CD4-positive, alpha-beta T cell (primary cell): ENCODE measurements at regions not wholly inside any gene's neighbourhood (a gene's known extent, or its start where the extent isn't known, plus 50 kb on each side); places are given as distances from the start of the nearest gene placed in this dataset.
A peak's percentile ranks its signal among the peaks of the same experiment; 100 is the strongest.

ENCODE experiments used
- ATAC-seq: fragments of 200-7000 bp; cut with Tn5 transposase; one replicate; pipeline ENCODE4 v1.10.0; 2022; ENCODE audit warnings: mild to moderate bottlenecking; ENCODE audit not compliant: poor library complexity
- CTCF ChIA-PET: fragments of 350-600 bp; sonication (Branson Sonifier 250); formaldehyde crosslinking; loops from one replicate; lab custom pipeline; 2021; ENCODE audit warnings: antibody characterized with exemption, inconsistent platforms; lab: Charles Lee
- POLR2A ChIA-PET: fragments of 350-600 bp; sonication (Branson Sonifier 250); formaldehyde crosslinking; loops from one replicate; lab custom pipeline; 2021; ENCODE audit warnings: antibody characterized with exemption, inconsistent platforms; lab: Charles Lee
- DNase-seq, 14 experiments: peaks; one replicate each; pipeline ENCODE4 v3.0.0-alpha.2; 2013 to 2020; ENCODE audit warnings: mixed read lengths in 2 of 14
- H3K27ac ChIP-seq, 2 donors: one replicate each; pipeline versions ENCODE4 v1.5.1 to v1.7.0; 2013; ENCODE audit warnings: low read length in 2 of 2, low read depth in 1 of 2, mild to moderate bottlenecking in 1 of 2
- H3K27me3 ChIP-seq, 2 experiments: 1 replicate in 1 of 2; 2 replicates in 1 of 2; pipeline versions ENCODE4 v1.6.1 to v1.7.0; 2013; ENCODE audit warnings: low read length in 2 of 2, control low read depth in 1 of 2, mild to moderate bottlenecking in 1 of 2, moderate library complexity in 1 of 2; ENCODE audit not compliant: insufficient read depth in 2 of 2, control insufficient read depth in 1 of 2
- H3K36me3 ChIP-seq: one replicate; pipeline ENCODE4 v1.6.1; 2013; ENCODE audit warnings: low read length, control low read depth; ENCODE audit not compliant: insufficient read depth
- H3K4me1 ChIP-seq: one replicate; pipeline ENCODE4 v1.6.1; 2013; ENCODE audit warnings: low read length, control low read depth; ENCODE audit not compliant: insufficient read depth
- H3K4me3 ChIP-seq: one replicate; pipeline ENCODE4 v1.5.1; 2013; ENCODE audit warnings: mild to moderate bottlenecking, low read length, moderate library complexity
- H3K9me3 ChIP-seq, 2 experiments: 1 replicate in 1 of 2; 2 replicates in 1 of 2; pipeline versions ENCODE4 v1.6.1 to v1.7.0; 2013; ENCODE audit warnings: low read length in 2 of 2, mild to moderate bottlenecking in 2 of 2, control low read depth in 1 of 2, moderate library complexity in 1 of 2; ENCODE audit not compliant: control insufficient read depth in 1 of 2, insufficient read depth in 1 of 2
- H3K27ac Mint-ChIP-seq: one replicate; pipeline ENCODE4 v1.8.0; 2020; ENCODE audit warnings: mixed read lengths
- H3K27me3 Mint-ChIP-seq: one replicate; pipeline ENCODE4 v1.8.0; 2021; ENCODE audit warnings: mixed read lengths
- H3K36me3 Mint-ChIP-seq: one replicate; pipeline ENCODE4 v1.8.0; 2021; ENCODE audit warnings: low read depth, mixed read lengths
- H3K4me1 Mint-ChIP-seq: one replicate; pipeline ENCODE4 v1.8.0; 2021; ENCODE audit warnings: low read depth, mixed read lengths
- H3K4me3 Mint-ChIP-seq: one replicate; pipeline ENCODE4 v1.8.0; 2020; ENCODE audit warnings: mild to moderate bottlenecking, mixed read lengths
- H3K9me3 Mint-ChIP-seq: one replicate; pipeline ENCODE4 v1.8.0; 2020; ENCODE audit warnings: mixed read lengths
- intact Hi-C, 2 experiments: fragments of 100-400 bp; cut with DNase I in 1 of 2; cut with micrococcal nuclease in 1 of 2; formaldehyde crosslinking; loops; one replicate each; pipeline versions ENCODE4 v1.15.1 to v1.9.0; 2023 to 2025; cut with DNase I, micrococcal nuclease
- TF ChIP-seq, protein P1 (sequence below): fragments of 200-600 bp; IDR thresholded peaks from one replicate; pipeline ENCODE4 v1.8.0; 2022; ENCODE audit warnings: antibody characterized with exemption, mild to moderate bottlenecking

DNA sequence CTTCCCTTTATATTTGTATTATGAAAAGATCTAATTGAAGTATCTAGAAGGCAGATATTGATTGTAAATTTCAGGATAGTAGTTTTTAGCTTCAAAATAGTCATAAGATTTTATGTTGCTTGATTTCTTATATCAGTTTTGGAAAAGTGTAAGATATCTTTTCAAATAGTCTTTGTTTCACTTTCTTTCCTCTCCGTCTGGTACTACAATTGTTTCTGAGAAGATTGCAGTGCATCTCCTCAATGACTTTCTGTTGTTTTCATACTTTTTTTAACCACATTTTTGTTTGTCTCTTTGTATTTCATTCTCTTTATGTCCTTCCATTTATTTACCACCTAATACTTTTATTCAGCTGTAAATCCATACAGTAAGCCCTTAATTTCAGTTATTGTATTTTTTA lies 964.6 kb upstream of the B3GALT2 start:
- intact Hi-C loops: no loop called here
- Histone ChIP-seq H3K4me3 (peak overlapping the region; percentile 35), H3K36me3 (no peaks in the 10 kb centered on the region), H3K27me3 (no peaks in the 10 kb centered on the region), H3K27ac (no peak overlapping the region), H3K9me3 (no peaks in the 10 kb centered on the region), H3K4me1 (no peaks in the 10 kb centered on the region)
- ATAC-seq: no peak
- ChIA-PET POLR2A (interaction anchor here (1.1 kb wide), 1 partner anchor 21 kb away, joined by 4 read pairs; no protein-coding TSS in a partner anchor), CTCF (interaction anchor here (0.7 kb wide), 2 partner anchors 877 to 1032 kb away, joined by 3 to 4 read pairs; no protein-coding TSS in a partner anchor)
- Mint-ChIP-seq H3K4me3 (peak overlapping the region; percentile 39), H3K27ac (no peak overlapping the region), H3K27me3 (no peaks in the 10 kb centered on the region), H3K9me3 (no peaks in the 10 kb centered on the region), H3K36me3 (no peaks in the 10 kb centered on the region), H3K4me1 (peaks cover 16% of the 10 kb centered on the region)
- DNase-seq: peak in 1 of 14 experiments; percentile 5
- TF ChIP-seq, protein P1, sequence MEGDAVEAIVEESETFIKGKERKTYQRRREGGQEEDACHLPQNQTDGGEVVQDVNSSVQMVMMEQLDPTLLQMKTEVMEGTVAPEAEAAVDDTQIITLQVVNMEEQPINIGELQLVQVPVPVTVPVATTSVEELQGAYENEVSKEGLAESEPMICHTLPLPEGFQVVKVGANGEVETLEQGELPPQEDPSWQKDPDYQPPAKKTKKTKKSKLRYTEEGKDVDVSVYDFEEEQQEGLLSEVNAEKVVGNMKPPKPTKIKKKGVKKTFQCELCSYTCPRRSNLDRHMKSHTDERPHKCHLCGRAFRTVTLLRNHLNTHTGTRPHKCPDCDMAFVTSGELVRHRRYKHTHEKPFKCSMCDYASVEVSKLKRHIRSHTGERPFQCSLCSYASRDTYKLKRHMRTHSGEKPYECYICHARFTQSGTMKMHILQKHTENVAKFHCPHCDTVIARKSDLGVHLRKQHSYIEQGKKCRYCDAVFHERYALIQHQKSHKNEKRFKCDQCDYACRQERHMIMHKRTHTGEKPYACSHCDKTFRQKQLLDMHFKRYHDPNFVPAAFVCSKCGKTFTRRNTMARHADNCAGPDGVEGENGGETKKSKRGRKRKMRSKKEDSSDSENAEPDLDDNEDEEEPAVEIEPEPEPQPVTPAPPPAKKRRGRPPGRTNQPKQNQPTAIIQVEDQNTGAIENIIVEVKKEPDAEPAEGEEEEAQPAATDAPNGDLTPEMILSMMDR: no peak

DNA sequence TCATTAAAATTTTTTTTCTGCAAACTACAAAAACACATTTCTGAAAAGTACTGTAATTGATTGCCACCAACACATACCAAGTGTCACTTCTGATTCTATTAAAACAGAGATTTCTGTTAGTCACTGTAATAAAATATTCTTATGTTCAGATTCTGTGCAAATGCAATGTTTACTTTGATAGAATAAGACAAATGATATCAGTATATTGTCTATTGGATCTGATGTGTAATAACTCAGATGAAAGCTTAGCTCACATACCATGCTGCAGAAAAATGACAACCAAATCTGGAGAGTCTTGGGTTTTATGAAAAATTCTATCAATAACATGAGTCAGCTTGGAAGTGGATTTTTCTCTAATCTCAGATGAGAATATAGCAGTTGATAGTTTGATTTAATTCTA lies 963.8 kb upstream of the B3GALT2 start:
- Histone ChIP-seq H3K9me3 (no peaks in the 10 kb centered on the region), H3K4me1 (no peaks in the 10 kb centered on the region), H3K4me3 (no peak overlapping the region), H3K27ac (no peak overlapping the region), H3K27me3 (no peaks in the 10 kb centered on the region), H3K36me3 (no peaks in the 10 kb centered on the region)
- Mint-ChIP-seq H3K4me3 (no peak overlapping the region), H3K27ac (no peak overlapping the region), H3K36me3 (no peaks in the 10 kb centered on the region), H3K4me1 (peaks cover 16% of the 10 kb centered on the region), H3K27me3 (no peaks in the 10 kb centered on the region), H3K9me3 (no peaks in the 10 kb centered on the region)
- TF ChIP-seq, protein P1: no peak
- POLR2A ChIA-PET: interaction anchor here (1.1 kb wide), 1 partner anchor 21 kb away, joined by 4 read pairs; no protein-coding TSS in a partner anchor
- no peak for DNase-seq
- CTCF ChIA-PET: no interaction called here
- intact Hi-C loops: no loop called here
- no peak for ATAC-seq

DNA sequence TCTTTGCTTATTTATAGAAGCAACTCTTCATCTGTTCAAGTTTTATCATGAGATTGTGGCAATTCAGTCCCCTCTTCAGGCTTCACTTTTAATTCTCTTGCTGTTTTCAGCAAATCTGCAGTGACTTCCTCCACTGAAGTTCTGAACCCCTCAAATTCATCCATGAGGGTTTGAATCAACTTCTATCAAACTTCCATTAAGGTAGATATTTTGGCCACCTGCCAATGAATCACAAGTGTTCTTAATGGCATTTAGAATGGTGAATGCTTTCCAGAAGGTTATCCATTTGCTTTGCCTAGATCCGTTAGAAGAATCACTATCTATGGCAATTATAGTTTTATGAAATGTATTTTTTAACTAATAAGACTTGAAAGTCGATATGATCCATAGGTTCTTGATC lies 946.7 kb upstream of the B3GALT2 start:
- ATAC-seq (no peak), DNase-seq (no peak)
- TF ChIP-seq, protein P1: no peak
- ChIA-PET CTCF (no interaction called here), POLR2A (no interaction called here)
- H3K4me3 Mint-ChIP-seq: no peak overlapping the region
- no peak overlapping the region for H3K27ac Mint-ChIP-seq
- no peaks in the 10 kb centered on the region for H3K36me3 Mint-ChIP-seq
- no peaks in the 10 kb centered on the region for H3K27me3 Mint-ChIP-seq
- Histone ChIP-seq H3K4me1 (no peaks in the 10 kb centered on the region), H3K4me3 (no peak overlapping the region), H3K36me3 (no peaks in the 10 kb centered on the region), H3K27ac (no peak overlapping the region), H3K27me3 (no peaks in the 10 kb centered on the region), H3K9me3 (no peaks in the 10 kb centered on the region)
- peaks cover 11% of the 10 kb centered on the region for H3K4me1 Mint-ChIP-seq
- H3K9me3 Mint-ChIP-seq: no peaks in the 10 kb centered on the region
- intact Hi-C loops: no loop called here
